ENCODE measurements at regions not wholly inside any gene's neighbourhood (a gene's known extent, or its start where the extent isn't known, plus 50 kb on each side); places are given as distances from the start of the nearest gene placed in this dataset.

DNA sequence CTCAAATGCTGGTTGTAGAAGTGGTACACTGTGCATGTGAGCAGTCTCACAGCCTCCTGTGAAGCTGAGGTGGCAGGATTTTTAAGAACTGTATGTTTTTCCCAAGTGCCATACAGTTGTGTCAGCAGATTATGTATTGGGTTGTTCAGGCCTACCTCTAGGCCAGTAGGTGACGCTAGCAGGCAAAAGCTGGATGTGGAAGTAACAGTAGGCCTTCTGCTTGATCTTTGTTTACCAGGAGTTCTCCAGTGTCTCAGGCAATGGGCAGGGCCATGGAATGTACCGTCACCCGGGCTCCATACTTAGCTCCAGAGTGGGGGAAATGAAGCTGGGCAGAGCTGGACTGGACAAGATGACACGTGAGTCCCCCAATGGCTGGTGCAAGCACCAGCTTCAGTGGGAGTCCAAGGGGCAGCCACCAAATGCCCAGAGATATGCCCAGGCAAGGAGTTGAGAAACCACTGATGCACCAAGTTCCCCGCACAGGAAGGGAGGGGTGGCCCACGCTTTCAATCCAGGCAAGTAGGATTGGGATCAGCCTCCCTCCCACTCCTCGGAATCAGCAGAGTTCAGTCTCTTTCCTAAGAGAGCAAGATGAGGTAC is 289.7 kb downstream of the HTR1B start:
- TF ChIP-seq, protein P1, sequence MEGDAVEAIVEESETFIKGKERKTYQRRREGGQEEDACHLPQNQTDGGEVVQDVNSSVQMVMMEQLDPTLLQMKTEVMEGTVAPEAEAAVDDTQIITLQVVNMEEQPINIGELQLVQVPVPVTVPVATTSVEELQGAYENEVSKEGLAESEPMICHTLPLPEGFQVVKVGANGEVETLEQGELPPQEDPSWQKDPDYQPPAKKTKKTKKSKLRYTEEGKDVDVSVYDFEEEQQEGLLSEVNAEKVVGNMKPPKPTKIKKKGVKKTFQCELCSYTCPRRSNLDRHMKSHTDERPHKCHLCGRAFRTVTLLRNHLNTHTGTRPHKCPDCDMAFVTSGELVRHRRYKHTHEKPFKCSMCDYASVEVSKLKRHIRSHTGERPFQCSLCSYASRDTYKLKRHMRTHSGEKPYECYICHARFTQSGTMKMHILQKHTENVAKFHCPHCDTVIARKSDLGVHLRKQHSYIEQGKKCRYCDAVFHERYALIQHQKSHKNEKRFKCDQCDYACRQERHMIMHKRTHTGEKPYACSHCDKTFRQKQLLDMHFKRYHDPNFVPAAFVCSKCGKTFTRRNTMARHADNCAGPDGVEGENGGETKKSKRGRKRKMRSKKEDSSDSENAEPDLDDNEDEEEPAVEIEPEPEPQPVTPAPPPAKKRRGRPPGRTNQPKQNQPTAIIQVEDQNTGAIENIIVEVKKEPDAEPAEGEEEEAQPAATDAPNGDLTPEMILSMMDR (IDR thresholded peaks at IDR 0.05; ENCODE audit: insufficient read depth, low read length): no peak
- TF ChIP-seq, protein P2, sequence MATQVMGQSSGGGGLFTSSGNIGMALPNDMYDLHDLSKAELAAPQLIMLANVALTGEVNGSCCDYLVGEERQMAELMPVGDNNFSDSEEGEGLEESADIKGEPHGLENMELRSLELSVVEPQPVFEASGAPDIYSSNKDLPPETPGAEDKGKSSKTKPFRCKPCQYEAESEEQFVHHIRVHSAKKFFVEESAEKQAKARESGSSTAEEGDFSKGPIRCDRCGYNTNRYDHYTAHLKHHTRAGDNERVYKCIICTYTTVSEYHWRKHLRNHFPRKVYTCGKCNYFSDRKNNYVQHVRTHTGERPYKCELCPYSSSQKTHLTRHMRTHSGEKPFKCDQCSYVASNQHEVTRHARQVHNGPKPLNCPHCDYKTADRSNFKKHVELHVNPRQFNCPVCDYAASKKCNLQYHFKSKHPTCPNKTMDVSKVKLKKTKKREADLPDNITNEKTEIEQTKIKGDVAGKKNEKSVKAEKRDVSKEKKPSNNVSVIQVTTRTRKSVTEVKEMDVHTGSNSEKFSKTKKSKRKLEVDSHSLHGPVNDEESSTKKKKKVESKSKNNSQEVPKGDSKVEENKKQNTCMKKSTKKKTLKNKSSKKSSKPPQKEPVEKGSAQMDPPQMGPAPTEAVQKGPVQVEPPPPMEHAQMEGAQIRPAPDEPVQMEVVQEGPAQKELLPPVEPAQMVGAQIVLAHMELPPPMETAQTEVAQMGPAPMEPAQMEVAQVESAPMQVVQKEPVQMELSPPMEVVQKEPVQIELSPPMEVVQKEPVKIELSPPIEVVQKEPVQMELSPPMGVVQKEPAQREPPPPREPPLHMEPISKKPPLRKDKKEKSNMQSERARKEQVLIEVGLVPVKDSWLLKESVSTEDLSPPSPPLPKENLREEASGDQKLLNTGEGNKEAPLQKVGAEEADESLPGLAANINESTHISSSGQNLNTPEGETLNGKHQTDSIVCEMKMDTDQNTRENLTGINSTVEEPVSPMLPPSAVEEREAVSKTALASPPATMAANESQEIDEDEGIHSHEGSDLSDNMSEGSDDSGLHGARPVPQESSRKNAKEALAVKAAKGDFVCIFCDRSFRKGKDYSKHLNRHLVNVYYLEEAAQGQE (IDR thresholded peaks at IDR 0.05; ENCODE audit: insufficient replicate concordance, low read depth): no peak

All from HL-60 (cell line).